ENCODE measurements at regions not wholly inside any gene's neighbourhood (a gene's known extent, or its start where the extent isn't known, plus 50 kb on each side); places are given as distances from the start of the nearest gene placed in this dataset.

- no peak overlapping the region for H2BK5ac ChIP-seq (ENCODE audit: low read depth, low read length)
- no peak overlapping the region for H3K56ac ChIP-seq (replicated peaks; ENCODE audit: insufficient read length, low read depth, low read length)
- ChIA-PET CTCF (ENCODE audit: partially characterized antibody) (no interaction called here), POLR2A (ENCODE audit: partially characterized antibody) (no interaction called here)
- no peak overlapping the region for H4K91ac ChIP-seq (replicated peaks; ENCODE audit: insufficient read length, low read length)
- H2AFZ ChIP-seq (ENCODE audit: low read length): no peak overlapping the region; the same call in 1 of the 2 replicates
- no peak overlapping the region for H3K27ac ChIP-seq (ENCODE audit: low read depth, low read length)
- no peak overlapping the region for H3K9ac ChIP-seq (replicated peaks in 1 of 4; ENCODE audit: extremely low read depth in 1 of 4, low read depth in 3 of 4, low read length in 3 of 4)
- H3K79me1 ChIP-seq (ENCODE audit: low read depth, low read length): no peaks in the 10 kb centered on the region
- H2BK20ac ChIP-seq (ENCODE audit: low read length): no peak overlapping the region
- no peak overlapping the region for H2AK5ac ChIP-seq (ENCODE audit: low read depth, low read length)
- H3K23me2 ChIP-seq (ENCODE audit: low read depth, low read length): no peaks in the 10 kb centered on the region
- H3K18ac ChIP-seq (ENCODE audit: extremely low read depth, low read length): no peak overlapping the region
- no peak overlapping the region for H3K4ac ChIP-seq (replicated peaks; ENCODE audit: insufficient read length, low read depth, low read length)
- no peak overlapping the region for H3K14ac ChIP-seq (ENCODE audit: insufficient read length)
- no peaks in the 10 kb centered on the region for H3K79me2 ChIP-seq (ENCODE audit: control insufficient read depth in 1 of 2, insufficient read depth in 2 of 2, low read length in 2 of 2)
- no peaks in the 10 kb centered on the region for H3K9me3 ChIP-seq (ENCODE audit: insufficient read depth in 2 of 2, low read depth in 1 of 2, low read length in 1 of 2)
- no peak overlapping the region for H2BK12ac ChIP-seq (ENCODE audit: low read depth, low read length)
- H3K4me1 ChIP-seq (replicated peaks in 1 of 4; ENCODE audit: control insufficient read depth in 3 of 4, insufficient read depth in 4 of 4, low read length in 3 of 4): no peaks in the 10 kb centered on the region; a peak in 1 of 7 replicates
- no peaks in the 10 kb centered on the region for H4K20me1 ChIP-seq (replicated peaks in 1 of 2; ENCODE audit: control insufficient read depth in 1 of 2, insufficient read depth in 2 of 2, low read length in 2 of 2)
- H2BK120ac ChIP-seq (replicated peaks; ENCODE audit: low read depth, low read length): no peak overlapping the region
- no peaks in the 10 kb centered on the region for H3K36me3 ChIP-seq (ENCODE audit: control insufficient read depth in 2 of 4, insufficient read depth in 4 of 4, low read length in 3 of 4)
- H3K23ac ChIP-seq (ENCODE audit: insufficient read length): no peak overlapping the region
- no peak overlapping the region for H3K4me3 ChIP-seq (ENCODE audit: extremely low read depth in 1 of 4, insufficient read depth in 2 of 4, low read depth in 3 of 4, low read length in 4 of 4)
- H2BK15ac ChIP-seq (ENCODE audit: low read length): no peak overlapping the region
- no peak overlapping the region for H4K5ac ChIP-seq (ENCODE audit: insufficient read length, low read depth, low read length)
- DNase-seq (ENCODE audit: low read depth in 1 of 2, low spot score in 2 of 2) (no peak), FAIRE-seq (no peak)
- no peak overlapping the region for H4K8ac ChIP-seq (ENCODE audit: extremely low read depth, insufficient read depth, low read length)
- H3K4me2 ChIP-seq (ENCODE audit: insufficient read depth in 1 of 2, low read depth in 2 of 2, low read length in 2 of 2): no peak overlapping the region
- 90 to 100% methylated on average over 1 to 2 of the region's 2 CpGs for WGBS, 2 experiments (ENCODE audit: extremely low coverage in 1 of 2, insufficient coverage in 1 of 2, insufficient read length in 1 of 2, insufficient replicate concordance in 2 of 2, low coverage in 1 of 2, low lambda C conversion rate in 2 of 2, missing lambda C conversion rate in 1 of 2)
- H3K27me3 ChIP-seq (replicated peaks in 1 of 4; ENCODE audit: control insufficient read depth in 3 of 4, extremely low read depth in 1 of 4, insufficient read depth in 3 of 4, low read length in 3 of 4): no peaks in the 10 kb centered on the region
- TF ChIP-seq MAFK (IDR thresholded peaks at IDR 0.05; ENCODE audit: low read depth, low read length): no peak
- no peak for TF ChIP-seq HDAC2 (IDR thresholded peaks at IDR 0.05; ENCODE audit: borderline replicate concordance in 1 of 2, low read depth in 2 of 2, low read length in 2 of 2)
- no peak for TF ChIP-seq EP300 (IDR thresholded peaks at IDR 0.05; ENCODE audit: borderline replicate concordance in 1 of 2, low read depth in 2 of 2, low read length in 2 of 2)
- TF ChIP-seq ZNF274 (IDR thresholded peaks at IDR 0.05; ENCODE audit: borderline replicate concordance, extremely low read depth, low read length): no peak
- no peak for TF ChIP-seq RFX5 (IDR thresholded peaks at IDR 0.05; ENCODE audit: borderline replicate concordance, low read depth, low read length)
- no peak for TF ChIP-seq NRF1 (IDR thresholded peaks at IDR 0.05; ENCODE audit: low read depth, low read length)
- no peak for TF ChIP-seq SRF (IDR thresholded peaks at IDR 0.05; ENCODE audit: low read depth, low read length)
- TF ChIP-seq ATF2 (IDR thresholded peaks at IDR 0.05; ENCODE audit: low read length): no peak
- TF ChIP-seq SIRT6 (IDR thresholded peaks at IDR 0.05; ENCODE audit: low read length): no peak
- TF ChIP-seq TAF1 (IDR thresholded peaks at IDR 0.05; ENCODE audit: low read depth, low read length): no peak
- no peak for TF ChIP-seq MAX (IDR thresholded peaks at IDR 0.05)
- TF ChIP-seq TAF7 (optimal IDR thresholded peaks at IDR 0.05; ENCODE audit: borderline replicate concordance, low read depth, low read length): no peak
- TF ChIP-seq YY1 (IDR thresholded peaks at IDR 0.05; ENCODE audit: low read depth, low read length): no peak
- no peak for TF ChIP-seq JUND (IDR thresholded peaks at IDR 0.05; ENCODE audit: low read length)
These were observed 308.0 kb upstream of the THRB start for GRCh38 chr3:24802614-24803013.

Data from H1 (cell line).